Mesenchymal stem cell (in vitro differentiated cells and primary cell): ENCODE measurements at regions not wholly inside any gene's neighbourhood (a gene's known extent, or its start where the extent isn't known, plus 50 kb on each side); places are given as distances from the start of the nearest gene placed in this dataset.

Source experiments
- DNase-seq: peaks from one replicate; pipeline ENCODE4 v3.0.0-alpha.2; 2013
- H2AFZ ChIP-seq: one replicate; pipeline ENCODE4 v1.6.1; 2013; ENCODE audit warnings: low read depth, mild to moderate bottlenecking, control low read depth, inconsistent platforms, low read length, moderate library complexity
- H2AK5ac ChIP-seq: 2 replicates; pipeline ENCODE4 v1.6.1; 2013; ENCODE audit warnings: low read length, moderate library complexity, mild to moderate bottlenecking, inconsistent platforms; ENCODE audit not compliant: severe bottlenecking
- H2BK120ac ChIP-seq: one replicate; pipeline ENCODE4 v1.6.1; 2013; ENCODE audit warnings: low read depth, mild to moderate bottlenecking, inconsistent platforms, low read length, moderate library complexity
- H2BK12ac ChIP-seq, 2 experiments: one replicate each; pipeline ENCODE4 v1.6.1; 2013; ENCODE audit warnings: inconsistent platforms in 2 of 2, low read length in 2 of 2, mild to moderate bottlenecking in 2 of 2, moderate library complexity in 2 of 2, control low read depth in 1 of 2
- H2BK15ac ChIP-seq: one replicate; pipeline ENCODE4 v1.6.1; 2013; ENCODE audit warnings: mild to moderate bottlenecking, low read depth, inconsistent platforms; ENCODE audit not compliant: poor library complexity, severe bottlenecking
- H2BK5ac ChIP-seq: 2 replicates; pipeline ENCODE4 v1.6.1; 2013; ENCODE audit warnings: low read depth, mild to moderate bottlenecking, low read length, control low read depth, inconsistent platforms; ENCODE audit not compliant: poor library complexity, severe bottlenecking
- H3K14ac ChIP-seq, 2 experiments: one replicate each; pipeline ENCODE4 v1.6.1; 2013; ENCODE audit warnings: inconsistent platforms in 2 of 2, low read length in 2 of 2, control low read depth in 1 of 2, mild to moderate bottlenecking in 1 of 2, moderate library complexity in 1 of 2
- H3K18ac ChIP-seq, 2 experiments: one replicate each; pipeline ENCODE4 v1.6.1; 2013; ENCODE audit warnings: inconsistent platforms in 2 of 2, low read length in 2 of 2, control low read depth in 1 of 2, low read depth in 1 of 2, mild to moderate bottlenecking in 1 of 2
- H3K23ac ChIP-seq, 2 experiments: one replicate each; pipeline ENCODE4 v1.6.1; 2013; ENCODE audit warnings: inconsistent platforms in 2 of 2, low read length in 2 of 2, mild to moderate bottlenecking in 2 of 2, moderate library complexity in 2 of 2, control low read depth in 1 of 2
- H3K27ac ChIP-seq: 2 replicates; pipeline ENCODE4 v1.5.1; 2013; ENCODE audit warnings: mild to moderate bottlenecking, moderate library complexity, low read length, control low read depth, inconsistent platforms; ENCODE audit not compliant: poor library complexity, severe bottlenecking
- H3K27me3 ChIP-seq, 2 experiments: 2 replicates each; pipeline versions ENCODE4 v1.6.1 to v1.7.0; 2013; ENCODE audit warnings: low read length in 2 of 2, mild to moderate bottlenecking in 2 of 2, moderate library complexity in 2 of 2, control low read depth in 1 of 2, inconsistent platforms in 1 of 2; ENCODE audit not compliant: control insufficient read depth in 1 of 2, insufficient read depth in 1 of 2
- H3K36me3 ChIP-seq, 2 experiments: 2 replicates each; pipeline versions ENCODE4 v1.6.1 to v1.7.0; 2013; ENCODE audit warnings: low read length in 2 of 2, control low read depth in 1 of 2, inconsistent platforms in 1 of 2, low read depth in 1 of 2, mild to moderate bottlenecking in 1 of 2; ENCODE audit not compliant: insufficient read depth in 2 of 2, control insufficient read depth in 1 of 2
- H3K4ac ChIP-seq, 2 experiments: one replicate each; pipeline ENCODE4 v1.6.1; 2013; ENCODE audit warnings: inconsistent platforms in 2 of 2, low read length in 2 of 2, mild to moderate bottlenecking in 2 of 2, moderate library complexity in 2 of 2, control low read depth in 1 of 2, low read depth in 1 of 2
- H3K4me1 ChIP-seq: 2 replicates; pipeline ENCODE4 v1.6.1; 2013; ENCODE audit warnings: low read depth, low read length, control low read depth; ENCODE audit not compliant: control insufficient read depth, insufficient read depth
- H3K4me2 ChIP-seq: 2 replicates; pipeline ENCODE4 v1.6.1; 2013; ENCODE audit warnings: low read length, mild to moderate bottlenecking, inconsistent platforms; ENCODE audit not compliant: poor library complexity, severe bottlenecking
- H3K4me3 ChIP-seq, 2 experiments: 2 replicates each; pipeline versions ENCODE4 v1.5.1 to v1.7.0; 2013; ENCODE audit warnings: low read length in 2 of 2, mild to moderate bottlenecking in 2 of 2, control low read depth in 1 of 2, low read depth in 1 of 2; ENCODE audit not compliant: insufficient read depth in 1 of 2
- H3K79me1 ChIP-seq: replicated peaks from 2 replicates; pipeline ENCODE4 v1.6.1; 2013; ENCODE audit warnings: mild to moderate bottlenecking, control low read depth, low read length, inconsistent platforms; ENCODE audit not compliant: poor library complexity, severe bottlenecking
- H3K9ac ChIP-seq: 2 replicates; pipeline ENCODE4 v1.7.0; 2013; ENCODE audit warnings: mild to moderate bottlenecking, low read length, moderate library complexity
- H3K9me3 ChIP-seq: 2 replicates; pipeline ENCODE4 v1.7.0; 2013; ENCODE audit warnings: mild to moderate bottlenecking, low read length; ENCODE audit not compliant: control insufficient read depth
- H4K8ac ChIP-seq: one replicate; pipeline ENCODE4 v1.6.1; 2013; ENCODE audit warnings: inconsistent platforms, mild to moderate bottlenecking, low read length, moderate library complexity
- H4K91ac ChIP-seq: one replicate; pipeline ENCODE4 v1.6.1; 2013; ENCODE audit warnings: mild to moderate bottlenecking, low read length, inconsistent platforms
- WGBS: methylation state at CpG from one replicate; pipeline ENCODE4 v1.1.7; 2013; ENCODE audit warnings: mixed read lengths; 5-methylcytosine and 5-hydroxymethylcytosine counted together

DNA sequence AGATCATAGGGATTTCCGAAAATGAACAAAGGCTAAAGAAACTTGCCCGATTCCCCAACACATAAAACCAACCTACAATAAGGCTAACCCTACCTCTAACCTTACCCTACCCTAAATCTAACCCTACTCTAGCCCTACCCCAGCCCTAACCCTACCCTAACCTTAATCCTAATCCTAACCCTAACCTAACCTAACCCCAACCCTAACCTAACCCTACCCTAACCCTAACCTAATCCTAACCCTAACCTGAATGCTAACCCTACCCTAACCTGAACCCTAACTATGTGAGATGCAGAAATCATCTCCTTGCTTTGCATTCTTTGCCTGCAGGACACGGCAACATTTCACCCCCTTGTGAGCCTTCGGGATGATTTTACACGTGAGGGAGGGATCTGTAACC, 67.6 kb upstream of the SOX1 start:
- no peak overlapping the region for H2BK15ac ChIP-seq
- H3K27me3 ChIP-seq: no peaks in the 10 kb centered on the region
- H2BK120ac ChIP-seq: no peak overlapping the region
- H4K8ac ChIP-seq: no peak overlapping the region
- H2AFZ ChIP-seq: no peak overlapping the region
- no peak overlapping the region for H3K9ac ChIP-seq
- H3K36me3 ChIP-seq: no peaks in the 10 kb centered on the region
- H3K18ac ChIP-seq: no peak overlapping the region
- H2BK12ac ChIP-seq: no peak overlapping the region
- no peaks in the 10 kb centered on the region for H3K79me1 ChIP-seq
- WGBS: 54% methylated on average over 5 of the region's 5 CpGs
- no peak overlapping the region for H3K4me3 ChIP-seq
- no peak overlapping the region for H3K23ac ChIP-seq
- H3K4me1 ChIP-seq: no peaks in the 10 kb centered on the region
- H2BK5ac ChIP-seq: no peak overlapping the region
- DNase-seq: no peak
- no peak overlapping the region for H2AK5ac ChIP-seq
- no peak overlapping the region for H3K4ac ChIP-seq
- no peaks in the 10 kb centered on the region for H3K9me3 ChIP-seq
- no peak overlapping the region for H4K91ac ChIP-seq
- H3K4me2 ChIP-seq: no peak overlapping the region
- no peak overlapping the region for H3K14ac ChIP-seq
- no peak overlapping the region for H3K27ac ChIP-seq

DNA sequence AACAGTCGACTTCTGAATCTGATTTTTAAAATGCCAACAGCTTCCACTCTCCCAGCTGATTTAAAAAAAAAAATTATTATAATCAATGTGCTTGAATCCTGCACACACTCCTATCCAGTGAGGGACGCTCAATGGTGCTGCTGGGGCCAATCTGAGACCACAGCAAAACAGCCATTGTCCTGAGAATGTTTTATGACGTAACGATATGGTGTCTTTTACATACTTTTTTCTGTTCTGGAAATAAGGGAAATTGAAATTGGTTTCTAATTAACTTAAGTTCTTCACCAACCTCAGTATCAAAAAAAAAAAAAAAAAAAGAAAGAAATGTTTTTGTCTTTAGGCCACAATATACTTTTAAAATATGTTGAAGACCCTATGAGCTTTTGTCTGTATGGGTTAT, 66.1 kb upstream of the SOX1 start:
- H3K4me1 ChIP-seq: no peaks in the 10 kb centered on the region
- H4K8ac ChIP-seq: no peak overlapping the region
- H2BK5ac ChIP-seq: no peak overlapping the region
- H3K36me3 ChIP-seq: no peaks in the 10 kb centered on the region
- H3K14ac ChIP-seq: no peak overlapping the region
- no peak overlapping the region for H3K4me3 ChIP-seq
- no peak overlapping the region for H3K4me2 ChIP-seq
- no peak overlapping the region for H3K9ac ChIP-seq
- no peak overlapping the region for H3K4ac ChIP-seq
- no peak for DNase-seq
- no peak overlapping the region for H2AFZ ChIP-seq
- H2BK15ac ChIP-seq: no peak overlapping the region
- H3K9me3 ChIP-seq: peaks cover 5% of the 10 kb centered on the region
- no peak overlapping the region for H2BK12ac ChIP-seq
- no peaks in the 10 kb centered on the region for H3K27me3 ChIP-seq
- no peak overlapping the region for H2AK5ac ChIP-seq
- H3K18ac ChIP-seq: no peak overlapping the region
- WGBS: 70% methylated on average over 2 of the region's 4 CpGs
- H3K27ac ChIP-seq: no peak overlapping the region
- no peak overlapping the region for H2BK120ac ChIP-seq
- H3K23ac ChIP-seq: no peak overlapping the region
- no peak overlapping the region for H4K91ac ChIP-seq
- no peaks in the 10 kb centered on the region for H3K79me1 ChIP-seq

DNA sequence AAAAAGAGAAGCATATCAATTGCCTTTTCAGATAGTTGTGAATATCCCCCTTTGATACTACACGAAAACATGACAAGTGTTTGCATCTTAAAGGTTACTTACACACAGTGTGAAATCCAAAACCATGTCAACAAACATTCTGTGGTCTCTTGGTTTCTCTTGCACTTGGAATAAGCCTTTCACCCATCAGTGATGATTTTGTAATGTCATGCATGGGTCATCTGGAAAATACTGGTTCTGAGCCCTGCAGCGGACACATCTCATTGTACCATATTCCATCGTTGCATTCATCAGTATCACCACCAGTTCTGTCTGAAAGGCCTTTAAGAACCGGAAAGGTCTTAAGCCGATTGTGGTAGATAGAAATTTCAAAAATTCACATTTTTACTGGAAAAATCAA, 65.4 kb upstream of the SOX1 start:
- Histone ChIP-seq H4K91ac (no peak overlapping the region), H3K9ac (no peak overlapping the region), H3K14ac (no peak overlapping the region), H2BK12ac (no peak overlapping the region), H3K18ac (no peak overlapping the region), H4K8ac (no peak overlapping the region), H2BK120ac (no peak overlapping the region), H2AFZ (no peak overlapping the region), H3K79me1 (no peaks in the 10 kb centered on the region), H3K36me3 (no peaks in the 10 kb centered on the region), H2AK5ac (no peak overlapping the region), H3K23ac (no peak overlapping the region), H3K4ac (no peak overlapping the region), H3K4me1 (no peaks in the 10 kb centered on the region), H3K27me3 (no peaks in the 10 kb centered on the region), H3K4me2 (no peak overlapping the region), H3K4me3 (no peak overlapping the region), H2BK5ac (no peak overlapping the region), H3K9me3 (peaks cover 11% of the 10 kb centered on the region), H3K27ac (no peak overlapping the region), H2BK15ac (no peak overlapping the region)
- DNase-seq: no peak
- 82% methylated on average over 5 of the region's 5 CpGs for WGBS

DNA sequence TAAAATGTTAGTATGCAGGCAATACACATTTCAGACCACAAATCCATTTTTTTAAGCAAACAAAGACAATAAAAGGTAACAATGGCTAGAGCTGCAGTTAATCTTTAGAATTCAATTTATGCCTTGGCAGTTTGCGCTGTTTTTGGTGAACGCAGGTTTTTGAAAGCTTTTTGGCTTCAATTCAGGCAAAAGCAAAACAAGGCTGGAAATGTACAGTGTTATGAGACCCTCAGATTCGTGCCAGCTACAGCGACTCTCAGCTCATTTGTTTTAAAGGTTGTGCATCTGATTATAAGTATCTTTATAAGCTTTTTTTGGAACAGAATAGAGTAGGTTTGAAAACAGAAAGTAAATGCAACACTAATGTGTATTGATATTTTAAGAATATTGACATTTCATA, 63.6 kb upstream of the SOX1 start:
- peaks cover 15% of the 10 kb centered on the region for H3K9me3 ChIP-seq
- H3K79me1 ChIP-seq: no peaks in the 10 kb centered on the region
- H2BK15ac ChIP-seq: no peak overlapping the region
- H4K91ac ChIP-seq: no peak overlapping the region
- H3K4me2 ChIP-seq: no peak overlapping the region
- H2AFZ ChIP-seq: no peak overlapping the region
- H3K36me3 ChIP-seq: no peaks in the 10 kb centered on the region
- H3K14ac ChIP-seq: no peak overlapping the region
- no peak overlapping the region for H2BK5ac ChIP-seq
- no peak overlapping the region for H3K9ac ChIP-seq
- H3K4me3 ChIP-seq: no peak overlapping the region
- WGBS: 82% methylated on average over 4 of the region's 4 CpGs
- H4K8ac ChIP-seq: no peak overlapping the region
- H3K4me1 ChIP-seq: no peaks in the 10 kb centered on the region
- H3K18ac ChIP-seq: no peak overlapping the region
- no peak for DNase-seq
- no peak overlapping the region for H2BK12ac ChIP-seq
- H3K4ac ChIP-seq: no peak overlapping the region
- no peak overlapping the region for H2AK5ac ChIP-seq
- no peak overlapping the region for H3K27ac ChIP-seq
- no peaks in the 10 kb centered on the region for H3K27me3 ChIP-seq
- no peak overlapping the region for H2BK120ac ChIP-seq
- no peak overlapping the region for H3K23ac ChIP-seq
